HFF-Myc (cell line): ENCODE measurements at regions not wholly inside any gene's neighbourhood (a gene's known extent, or its start where the extent isn't known, plus 50 kb on each side); places are given as distances from the start of the nearest gene placed in this dataset.
"Not testable (repeated sequence)": the region's sequence is repeated elsewhere in the genome, so short reads cannot be mapped to it uniquely, and the experiment has no call there.

Experiments
- DNase-seq: peaks from one replicate; pipeline ENCODE4 v3.0.0-alpha.2; 2011; ENCODE audit warnings: low read depth; ENCODE audit errors: extremely low read depth
- H3K4me3 ChIP-seq: replicated peaks from 2 replicates; pipeline ENCODE4 v1.5.1; 2011; ENCODE audit warnings: low read depth, mild to moderate bottlenecking, control low read depth, low read length
- CTCF ChIP-seq: IDR thresholded peaks from 2 replicates; pipeline ENCODE4 v1.5.1; 2012; ENCODE audit warnings: mild to moderate bottlenecking, low read depth, low read length, control low read depth; ENCODE audit errors: missing control alignments

DNA sequence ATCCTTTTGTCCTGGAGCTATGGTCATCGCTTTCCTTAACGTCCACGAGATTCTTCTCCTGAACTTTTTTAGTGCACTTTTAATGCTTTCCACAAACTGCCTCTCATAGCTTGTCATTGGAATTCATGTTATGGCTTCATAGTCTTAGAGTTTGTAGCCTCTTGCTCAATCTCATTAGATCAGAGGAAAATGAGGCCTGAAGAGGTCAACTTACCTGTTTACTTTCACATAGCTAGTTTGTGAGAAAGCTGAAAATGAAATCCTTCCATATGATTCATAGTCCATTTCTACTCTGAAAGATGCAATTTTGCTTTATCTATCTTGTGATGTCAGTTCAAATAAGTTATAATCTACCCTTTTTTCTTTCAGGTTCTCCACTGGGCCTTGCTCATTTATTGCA is 1747.2 kb upstream of the RAG2 start:
- no peak for TF ChIP-seq CTCF
- no peak for DNase-seq
- no peak overlapping the region for H3K4me3 ChIP-seq

DNA sequence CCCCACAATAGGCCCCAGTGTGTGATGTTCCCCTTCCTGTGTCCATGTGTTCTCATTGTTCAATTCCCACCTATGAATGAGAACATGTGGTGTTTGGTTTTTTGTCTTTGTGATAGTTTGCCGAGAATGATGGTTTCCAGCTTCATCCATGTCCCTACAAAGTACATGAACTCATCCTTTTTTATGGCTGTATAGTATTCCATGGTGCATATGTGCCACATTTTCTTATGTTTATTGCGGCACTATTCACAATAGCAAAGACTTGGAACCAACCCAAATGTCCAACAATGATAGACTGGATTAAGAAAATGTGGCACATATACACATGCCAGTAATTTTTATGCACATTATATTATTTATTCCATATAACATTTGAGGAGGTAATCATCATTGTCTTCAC is 1743.6 kb upstream of the RAG2 start:
- not testable (repeated sequence) for DNase-seq

GRCh38 chr11:38339835-38340440 is 1741.9 kb upstream of the RAG2 start:
- DNase-seq: no peak
- no peak overlapping the region for H3K4me3 ChIP-seq
- TF ChIP-seq CTCF: no peak

More for the DNA sequence above, 1743.6 kb upstream of the RAG2 start:
- not testable (repeated sequence) for H3K4me3 ChIP-seq

GRCh38 chr11:38338022-38338421 is 1740.0 kb upstream of the RAG2 start:
- not testable (repeated sequence) for H3K4me3 ChIP-seq, DNase-seq

GRCh38 chr11:38332046-38332445 is 1734.0 kb upstream of the RAG2 start:
- no peak overlapping the region for H3K4me3 ChIP-seq
- no peak for TF ChIP-seq CTCF
- DNase-seq: no peak

DNA sequence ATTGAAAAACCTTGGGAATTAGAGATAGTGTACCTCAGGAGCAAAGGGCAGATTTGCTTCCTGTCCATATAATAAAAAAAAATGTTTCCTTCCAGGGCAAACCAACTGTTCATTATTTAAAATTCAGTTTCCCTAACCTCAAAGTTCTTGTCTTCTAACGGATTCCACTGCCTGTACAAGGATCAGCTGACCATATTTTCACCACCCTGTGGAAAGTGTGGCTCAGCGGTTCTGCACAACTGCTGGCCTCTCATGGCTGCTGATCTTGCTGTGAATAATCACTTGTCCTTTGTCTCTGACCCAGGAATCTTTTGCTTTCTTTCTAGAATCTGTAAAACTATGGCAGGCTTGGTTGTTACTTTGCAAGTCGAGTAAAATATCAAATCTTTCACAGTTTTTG is 1732.5 kb upstream of the RAG2 start:
- TF ChIP-seq CTCF: no peak
- DNase-seq: no peak
- H3K4me3 ChIP-seq: no peak overlapping the region

DNA sequence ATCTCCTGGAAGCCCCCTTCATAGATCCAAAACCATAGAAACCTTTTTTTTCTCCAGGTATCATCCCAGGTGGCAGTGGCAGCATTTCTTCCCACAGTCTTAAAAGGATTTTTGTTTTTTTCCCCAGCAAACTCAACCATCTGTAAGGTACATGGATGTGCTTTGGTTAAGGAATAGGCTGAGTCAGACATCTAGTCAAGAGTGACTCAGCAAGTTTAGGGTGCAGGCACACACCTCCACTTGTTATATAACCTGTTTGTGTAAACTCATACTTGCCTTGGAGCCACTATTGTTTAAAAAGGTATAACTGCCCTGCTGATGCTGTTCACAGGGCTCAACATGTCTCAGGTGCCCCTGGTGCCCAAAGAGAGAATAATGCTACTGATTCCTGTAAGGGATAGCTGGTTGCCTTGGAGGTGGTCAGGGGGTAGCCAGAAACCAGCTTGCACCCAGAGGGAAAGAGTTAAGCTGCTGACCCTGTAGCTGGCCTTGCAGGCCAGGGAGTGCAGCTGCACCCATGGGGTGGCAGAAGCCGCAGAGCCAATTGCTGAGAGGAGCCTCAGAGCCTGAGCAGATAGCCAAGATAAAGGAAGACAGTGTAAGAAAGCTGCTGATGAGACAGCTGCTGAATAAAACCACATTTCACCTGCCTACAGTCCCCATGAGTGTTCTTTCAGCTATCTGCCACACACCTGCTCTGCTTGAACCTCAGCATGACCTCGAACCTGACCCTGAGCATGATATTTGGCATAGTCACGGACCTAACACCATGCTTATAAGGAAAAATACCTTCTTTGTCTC is 1726.1 kb upstream of the RAG2 start:
- no peak for DNase-seq
- H3K4me3 ChIP-seq: no peak overlapping the region
- no peak for TF ChIP-seq CTCF

DNA sequence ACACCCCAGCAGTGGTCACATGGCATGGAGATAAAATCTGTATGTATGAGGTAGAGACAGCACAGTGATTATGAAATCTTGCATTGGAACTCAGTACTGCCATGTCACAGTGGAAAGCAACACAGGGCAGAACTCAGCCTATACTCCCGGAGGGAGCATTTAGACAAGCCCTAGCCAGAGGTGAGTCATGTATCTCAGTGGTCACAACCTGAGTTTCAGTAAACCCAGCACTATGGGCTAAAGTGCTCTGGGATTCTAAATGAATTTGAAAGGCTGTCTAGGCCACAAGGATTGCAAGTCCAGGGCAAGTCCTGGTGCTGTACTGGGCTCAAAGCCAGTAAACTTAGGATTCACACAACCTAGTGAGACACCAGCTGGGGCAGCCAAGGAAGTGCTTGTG is 1717.1 kb upstream of the RAG2 start:
- no peak overlapping the region for H3K4me3 ChIP-seq
- no peak for TF ChIP-seq CTCF

More for the DNA sequence above, 1717.1 kb upstream of the RAG2 start:
- no peak for DNase-seq
